ENCODE measurements at regions not wholly inside any gene's neighbourhood (a gene's known extent, or its start where the extent isn't known, plus 50 kb on each side); places are given as distances from the start of the nearest gene placed in this dataset.

DNA sequence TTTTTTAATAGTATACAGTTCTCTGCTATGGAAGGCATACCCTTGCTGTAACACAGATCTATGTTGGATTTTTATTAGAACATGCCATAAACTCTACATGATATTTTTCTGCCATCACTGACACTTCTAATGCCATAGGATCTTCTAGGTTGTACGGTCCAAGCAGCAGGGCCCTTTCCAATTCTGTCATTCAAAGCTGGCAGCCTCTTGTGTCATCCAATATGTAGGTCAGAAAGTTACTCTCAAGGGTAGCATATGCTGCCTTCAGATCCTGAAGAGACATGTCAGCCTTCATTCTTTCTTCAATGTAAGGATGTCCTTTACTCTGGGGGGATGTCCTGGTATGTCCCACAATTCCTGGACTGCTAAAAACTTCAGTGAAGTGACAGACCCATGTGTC is 629.2 kb upstream of the USP24 start:
- no peak for DNase-seq

DNA sequence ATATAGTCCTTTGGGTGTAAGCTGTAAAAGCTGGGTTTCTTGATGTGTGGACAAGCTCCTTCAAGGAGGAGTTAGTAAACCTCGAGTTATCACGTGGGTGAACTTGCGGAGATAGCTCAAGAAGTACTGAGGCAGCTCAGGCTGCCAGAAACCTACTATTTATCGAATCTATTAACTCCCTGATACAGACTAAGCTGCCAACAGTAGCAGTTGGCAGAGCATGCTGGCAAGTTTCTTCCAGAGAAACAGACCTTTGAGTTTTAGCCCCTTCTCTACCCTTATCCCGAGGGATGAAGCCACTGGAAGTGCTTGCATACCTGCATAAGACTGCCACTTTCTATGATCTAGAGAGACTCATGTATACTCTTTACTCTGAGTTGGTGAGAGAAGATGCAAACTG is 624.5 kb upstream of the USP24 start:
- no peak for DNase-seq

DNA sequence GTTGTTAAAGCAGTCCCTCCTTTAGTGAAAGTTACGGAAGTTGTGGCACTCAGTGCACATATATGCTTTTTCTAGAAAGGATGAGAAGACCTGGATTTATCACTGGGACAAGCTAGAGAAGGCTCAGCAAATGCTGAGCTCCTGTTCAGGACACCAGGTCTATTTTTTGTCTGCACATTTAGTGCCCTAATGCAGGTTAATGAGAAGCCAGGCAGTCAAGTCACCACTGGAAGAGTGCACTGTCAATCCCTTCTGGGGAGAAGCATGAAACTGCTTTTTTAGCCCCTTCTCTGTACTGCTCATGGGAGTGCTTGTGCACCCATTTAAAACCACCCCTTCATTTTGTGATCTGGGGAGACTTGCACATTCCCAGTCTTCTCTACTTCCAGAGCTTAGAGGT is 624.1 kb upstream of the USP24 start:
- no peak for DNase-seq

DNA sequence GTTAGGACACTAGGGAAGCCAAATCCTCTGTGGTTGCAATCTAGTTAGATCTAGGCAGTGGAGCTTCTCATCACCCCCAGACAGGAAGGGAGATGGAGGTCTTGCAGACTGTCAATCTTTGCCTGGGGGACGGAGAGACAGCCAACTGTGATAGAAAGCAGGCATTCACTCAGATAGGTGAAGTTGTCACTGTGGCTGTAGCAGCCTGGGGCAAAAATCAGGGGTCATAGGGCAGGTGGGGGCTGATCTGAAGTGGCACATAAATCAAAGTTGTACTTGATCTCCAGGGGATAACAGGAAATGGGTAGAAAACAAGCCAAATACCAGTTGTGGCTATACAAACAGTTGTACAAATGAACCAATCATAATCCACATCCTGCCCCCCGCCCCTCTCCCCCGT is 620.9 kb upstream of the USP24 start:
- no peak for DNase-seq

DNA sequence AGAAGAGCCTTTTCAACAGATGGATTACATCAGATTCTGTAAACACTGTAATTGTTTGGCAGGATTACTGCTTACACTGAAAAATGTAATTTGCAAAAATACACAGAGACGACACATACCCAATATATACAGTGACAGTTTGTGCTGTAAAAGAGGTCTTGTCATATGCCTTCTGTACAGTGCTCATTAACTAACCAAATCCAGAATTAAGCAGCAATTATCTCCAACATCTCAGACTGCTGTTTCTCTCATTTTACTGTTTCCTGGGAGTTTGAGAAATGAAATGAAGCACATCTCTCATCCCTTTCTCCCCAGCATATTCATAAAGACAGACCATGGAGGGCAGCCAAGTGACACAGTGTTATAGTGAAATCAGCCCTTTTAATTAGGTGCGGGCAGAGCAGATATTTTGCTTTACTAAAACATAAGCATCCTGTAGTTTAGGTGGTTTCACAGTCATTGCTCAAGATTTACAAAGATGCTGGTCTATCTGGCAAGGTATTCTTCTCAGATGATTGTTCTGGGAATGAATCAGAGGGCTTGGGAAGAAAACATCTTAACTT is 618.4 kb upstream of the USP24 start:
- no peak for DNase-seq

DNA sequence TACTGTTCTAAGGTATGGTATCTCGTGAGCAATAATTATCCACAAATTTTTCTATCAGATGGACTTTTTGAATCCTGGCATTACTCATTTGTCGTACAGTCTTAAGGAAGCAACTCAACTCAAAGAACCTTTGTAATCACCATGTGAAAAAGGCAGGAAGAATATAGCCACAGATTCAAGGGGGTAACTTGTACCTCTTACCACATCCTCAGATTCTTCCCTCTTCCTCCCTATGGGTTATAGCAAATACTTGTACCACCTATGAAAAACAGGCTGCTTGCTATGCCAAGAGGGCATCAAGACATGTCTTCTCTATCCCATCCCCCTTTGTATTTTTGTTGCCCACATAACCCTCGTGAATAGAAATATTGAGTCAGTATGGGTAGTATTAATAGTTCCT is 616.6 kb upstream of the USP24 start:
- DNase-seq, result no peak

DNA sequence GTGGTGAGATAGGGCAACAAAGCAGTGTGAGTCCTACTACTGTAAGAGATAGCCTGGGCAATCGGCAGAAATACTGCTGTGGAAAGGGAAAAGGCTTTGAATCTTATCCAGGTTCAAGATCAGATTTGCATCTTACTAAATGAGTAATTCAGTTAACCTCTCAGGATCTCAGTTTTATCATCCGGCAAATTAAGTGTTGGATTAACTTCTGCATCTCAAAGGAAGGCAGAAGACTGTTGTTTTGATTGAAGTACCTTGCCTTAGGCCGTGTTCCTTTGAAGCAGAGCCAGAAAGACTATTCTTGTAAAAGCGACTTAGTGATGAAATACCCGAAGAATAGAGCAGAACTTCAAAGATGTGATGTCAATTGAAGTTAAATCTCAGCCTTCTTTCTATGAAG is 612.9 kb upstream of the USP24 start:
- DNase-seq, result no peak

DNA sequence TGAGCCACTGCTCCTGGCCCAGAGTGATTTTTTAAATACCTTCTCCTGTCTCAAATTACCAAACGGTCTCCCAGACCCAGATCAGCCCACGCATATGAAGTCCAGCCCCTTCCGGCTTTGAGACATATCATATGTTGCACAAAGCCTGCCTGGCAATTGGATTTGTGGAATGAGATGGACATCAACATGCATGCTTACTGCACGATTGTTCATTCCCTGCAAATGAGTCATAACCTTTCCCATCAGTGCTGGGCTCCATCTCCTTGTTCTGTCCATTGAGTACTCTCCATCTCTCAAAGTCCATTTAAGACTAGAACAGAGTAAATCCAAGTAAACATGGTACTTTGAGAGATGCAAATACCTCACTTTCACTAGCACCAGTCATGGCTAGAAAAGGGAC is 612.2 kb upstream of the USP24 start:
- DNase-seq, result no peak

DNA sequence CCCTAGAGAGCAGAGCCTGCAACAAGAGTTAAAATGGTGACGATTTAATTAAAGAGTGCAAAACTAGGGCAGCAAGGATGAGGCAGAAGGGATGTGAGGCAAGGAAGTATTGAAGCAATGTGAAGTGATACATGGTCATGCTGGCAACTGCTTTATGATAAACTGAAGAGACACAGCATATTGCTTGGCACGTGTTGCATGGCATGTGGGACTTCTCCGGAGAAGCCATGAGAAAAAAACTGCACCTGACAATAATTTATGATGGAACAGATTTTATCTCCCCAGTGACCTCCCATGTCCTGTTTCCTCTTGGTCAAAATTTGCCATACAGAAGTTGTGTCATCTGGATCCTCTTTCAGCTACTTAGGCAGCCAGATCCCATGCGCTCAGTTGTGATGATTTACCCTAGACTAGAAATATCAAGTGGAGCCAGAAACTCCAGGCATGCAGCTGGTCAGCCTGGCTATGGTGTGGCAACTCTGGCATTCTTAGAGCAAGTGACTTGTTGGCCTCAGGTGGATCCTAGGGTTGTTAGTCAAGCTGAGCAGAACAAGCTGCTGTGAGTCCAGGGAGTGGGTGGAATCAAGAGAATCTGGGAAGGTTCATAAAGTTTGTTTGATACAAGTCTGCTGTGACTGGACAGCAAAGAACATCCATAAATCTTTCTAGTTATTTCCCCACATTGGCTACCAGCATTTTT is 611.4 kb upstream of the USP24 start:
- DNase-seq, result no peak

DNA sequence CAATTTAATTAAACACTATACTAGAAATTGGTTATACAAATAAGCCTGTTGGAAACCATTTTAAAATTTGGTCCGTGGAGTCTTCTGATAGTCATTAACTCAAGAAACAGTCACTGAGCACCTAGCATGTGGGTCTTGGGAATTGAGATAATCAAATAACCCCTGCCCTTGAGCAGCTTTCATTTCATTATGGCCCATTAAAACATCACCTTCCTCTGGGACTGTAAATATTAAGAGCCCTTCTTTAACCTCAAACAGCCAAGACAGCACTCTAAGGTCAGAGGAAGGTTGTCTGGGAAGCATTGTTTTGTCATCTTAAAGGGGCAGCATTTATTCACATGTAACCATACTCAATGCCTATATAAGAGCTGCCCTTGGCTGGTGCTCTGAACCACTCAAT is 610.3 kb upstream of the USP24 start:
- no peak for DNase-seq

DNA sequence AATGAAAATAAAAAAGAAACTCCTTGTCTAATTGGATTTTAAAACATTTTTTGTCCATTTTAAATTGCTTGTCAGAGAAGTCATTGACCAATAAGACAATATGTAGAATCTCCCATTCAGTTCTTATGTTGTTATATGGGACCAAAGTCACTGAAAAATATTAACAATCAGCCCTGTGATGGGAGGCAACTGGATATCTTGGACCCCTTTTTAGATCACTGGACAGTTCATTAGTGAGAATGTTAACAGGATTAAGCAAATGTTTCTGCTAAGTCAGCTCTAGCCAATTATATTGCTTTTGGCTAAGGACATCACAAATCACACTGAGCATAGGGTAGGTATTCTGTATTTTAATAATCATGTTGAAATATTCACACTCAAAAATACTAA is 609.1 kb upstream of the USP24 start:
- DNase-seq, result no peak

DNA sequence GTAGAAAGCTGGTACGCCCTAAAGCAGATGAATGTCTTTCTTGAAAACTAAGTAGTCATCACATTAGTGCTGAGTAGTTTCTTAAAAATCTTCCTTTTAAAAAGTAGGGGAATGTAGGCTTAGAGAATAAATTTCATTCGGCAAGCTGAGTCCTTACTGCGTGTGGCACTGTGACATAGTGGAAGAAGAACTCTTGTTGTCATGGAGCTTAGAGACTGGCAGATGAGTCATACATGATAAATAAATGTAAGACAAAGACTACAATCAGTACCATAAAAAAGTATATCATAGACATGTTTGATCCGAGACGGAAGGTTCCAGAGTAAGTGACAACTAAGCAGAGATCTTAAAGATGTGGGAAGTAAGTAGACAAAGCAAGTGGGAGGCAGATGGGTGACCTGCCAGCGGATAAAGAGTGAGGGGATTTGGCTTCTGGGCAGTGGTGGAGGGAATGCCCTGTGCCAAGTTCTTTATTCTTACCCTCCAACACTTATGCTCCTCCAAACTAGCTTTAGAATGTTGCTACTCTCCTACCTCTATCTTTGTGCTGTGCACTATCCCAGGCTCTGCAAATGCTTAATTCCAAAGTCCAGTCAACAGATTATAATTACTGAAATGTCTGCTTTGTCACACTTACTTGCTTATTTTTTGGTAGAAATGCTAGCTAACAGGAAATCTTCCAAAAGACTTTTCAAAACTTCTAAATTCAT is 608.5 kb upstream of the USP24 start:
- no peak for DNase-seq

DNA sequence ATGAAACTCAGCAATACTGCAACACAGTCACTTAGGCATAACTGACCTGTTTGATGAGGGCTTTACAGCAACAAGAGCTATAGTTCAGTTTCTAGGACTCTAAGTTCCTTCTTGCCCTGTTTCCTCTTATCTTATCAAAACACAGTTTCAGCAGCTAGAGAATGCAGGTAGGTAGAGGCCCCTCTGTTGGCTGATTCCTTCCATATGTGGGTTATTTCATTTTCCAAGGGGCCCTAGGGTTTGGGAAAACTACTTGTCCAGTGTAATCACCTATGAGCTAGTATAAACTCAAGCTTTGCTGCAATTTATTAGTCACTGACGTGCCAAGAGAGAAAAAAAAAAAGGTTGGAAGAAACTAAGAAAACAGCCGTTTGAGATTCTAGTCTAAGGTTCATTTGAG is 607.7 kb upstream of the USP24 start:
- DNase-seq, result no peak

DNA sequence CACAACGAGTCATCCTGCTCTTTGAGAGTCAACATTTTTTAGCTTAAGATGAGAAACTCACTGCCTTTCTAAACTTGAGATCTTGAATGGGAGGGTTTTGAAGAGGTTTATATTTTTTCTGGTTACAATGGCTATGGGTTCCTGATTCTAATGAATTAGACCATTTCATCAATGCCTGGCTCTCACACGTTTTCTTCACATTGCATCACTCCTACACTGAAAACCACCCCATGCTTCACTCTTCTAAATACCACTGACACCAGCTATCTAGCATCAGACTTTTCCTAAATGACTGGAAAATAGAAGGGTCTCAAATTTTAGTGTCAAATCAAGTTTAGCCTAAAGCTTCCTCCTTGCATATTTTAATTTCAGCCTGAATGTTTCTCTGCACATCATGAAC is 606.1 kb upstream of the USP24 start:
- no peak for DNase-seq

DNA sequence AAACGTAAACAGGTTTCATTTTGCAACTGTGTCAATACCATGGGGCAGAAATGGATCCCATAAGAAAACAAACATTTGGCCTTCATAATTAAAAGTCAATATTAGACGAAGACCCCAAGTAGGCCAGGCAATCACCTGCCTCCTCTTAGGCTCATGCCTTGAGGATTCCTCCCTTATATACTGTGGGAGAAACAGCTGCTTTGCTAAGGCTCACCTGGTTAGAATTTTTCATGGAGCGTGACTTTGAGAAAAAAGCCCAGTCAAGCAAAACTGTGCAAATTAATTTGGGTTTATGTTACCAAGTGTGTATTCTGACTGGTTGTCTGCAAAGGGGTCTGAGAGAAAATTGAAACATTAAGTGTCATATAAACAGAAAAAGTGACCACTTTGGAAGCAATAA is 605.3 kb upstream of the USP24 start:
- peak; percentile 90 for DNase-seq

DNA sequence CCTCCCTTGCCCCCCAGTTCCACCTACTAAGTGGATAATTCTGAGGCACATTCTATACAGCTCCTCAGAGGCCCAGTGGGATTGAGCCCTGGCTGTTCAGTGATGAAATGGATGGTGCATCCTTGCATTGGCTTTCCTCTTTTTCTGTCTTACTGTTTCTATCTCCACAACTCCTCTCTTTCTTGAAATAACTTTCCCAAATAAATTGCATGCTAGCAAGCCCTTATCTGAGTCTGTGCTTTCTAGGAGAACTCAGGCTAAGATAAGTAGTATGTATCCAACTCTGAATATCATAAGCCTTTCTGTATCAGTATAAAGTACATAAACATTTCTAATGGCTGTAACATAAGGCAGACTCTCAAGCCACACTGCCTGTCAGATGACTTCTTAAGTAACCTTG is 603.8 kb upstream of the USP24 start:
- DNase-seq, result no peak

DNA sequence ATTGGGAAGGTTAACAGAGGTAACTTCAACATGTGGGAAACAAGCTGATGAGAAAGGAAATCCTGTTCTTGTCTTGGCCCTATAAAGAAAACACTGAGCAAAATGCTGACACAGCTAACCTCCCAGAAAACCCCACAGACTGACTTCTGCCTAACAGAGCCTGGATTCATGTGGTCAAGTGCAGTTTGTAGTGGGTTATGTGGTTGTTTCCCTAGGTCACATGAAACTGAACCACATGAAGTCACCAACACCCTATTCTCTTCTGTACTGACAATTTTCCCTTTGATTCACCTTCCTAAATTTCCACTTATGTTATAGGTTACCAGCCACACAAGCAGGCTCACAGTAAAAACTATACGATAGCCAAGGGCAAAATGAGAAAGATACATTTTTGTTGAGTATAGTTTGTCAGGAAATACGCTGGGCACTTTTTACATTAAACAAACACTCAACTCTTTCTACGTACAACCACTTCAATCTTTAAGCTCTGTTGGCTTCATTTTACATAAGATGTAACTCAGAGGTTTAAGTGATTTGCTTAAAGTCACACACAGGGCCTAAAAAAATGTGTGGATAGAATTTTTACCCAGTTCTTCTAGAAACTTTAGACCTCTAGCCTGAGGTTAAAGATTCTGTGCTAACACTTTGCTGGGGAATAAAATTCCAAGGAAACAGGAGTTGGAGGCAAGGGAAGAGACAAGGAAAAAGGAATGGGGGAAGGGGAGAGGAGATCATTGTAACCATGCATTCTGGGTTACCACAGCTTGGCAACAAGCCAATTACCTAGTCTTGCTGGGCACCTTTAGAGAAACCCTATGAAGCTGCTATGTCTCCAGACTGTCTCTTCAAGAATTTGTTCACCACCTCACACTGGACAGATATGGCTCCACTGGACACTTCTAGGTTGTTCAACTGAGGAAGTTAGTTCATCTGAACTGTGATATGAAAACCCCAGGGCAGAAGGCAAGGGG is 601.6 kb upstream of the USP24 start:
- peak; percentile 68 for DNase-seq

DNA sequence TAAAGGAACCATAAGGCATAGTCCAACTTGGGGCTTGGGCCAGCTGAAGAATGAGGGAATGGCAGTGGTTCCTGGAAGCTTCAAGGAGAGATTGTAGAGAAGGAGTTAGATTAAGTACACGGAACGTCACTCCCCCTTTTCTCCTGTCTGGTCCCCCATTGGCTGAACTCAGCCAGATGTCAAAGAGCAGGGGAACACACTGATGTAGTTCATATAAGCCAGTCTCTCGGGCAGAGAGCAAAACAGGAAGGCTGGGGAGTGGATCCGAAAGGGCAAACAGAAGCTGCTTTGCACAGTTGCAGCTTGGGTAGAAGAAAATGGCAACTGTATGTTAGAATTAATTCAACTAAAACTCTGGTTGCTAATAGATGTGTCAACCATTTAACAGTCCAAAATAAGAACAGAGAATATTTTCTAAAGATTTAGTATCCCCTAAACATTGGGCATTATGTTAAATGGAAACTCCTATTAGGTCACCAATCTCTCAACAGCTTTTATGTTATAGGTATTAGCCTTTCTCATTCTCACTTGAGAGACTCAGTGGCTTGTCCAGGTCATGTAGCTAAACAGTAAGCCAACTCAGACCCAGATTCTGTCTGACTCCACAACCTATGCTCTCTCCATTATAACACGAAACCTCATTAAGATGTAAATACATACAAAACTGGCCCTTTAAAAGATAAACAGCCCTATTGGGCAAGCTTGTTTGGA is 600.7 kb upstream of the USP24 start:
- DNase-seq, result no peak

DNA sequence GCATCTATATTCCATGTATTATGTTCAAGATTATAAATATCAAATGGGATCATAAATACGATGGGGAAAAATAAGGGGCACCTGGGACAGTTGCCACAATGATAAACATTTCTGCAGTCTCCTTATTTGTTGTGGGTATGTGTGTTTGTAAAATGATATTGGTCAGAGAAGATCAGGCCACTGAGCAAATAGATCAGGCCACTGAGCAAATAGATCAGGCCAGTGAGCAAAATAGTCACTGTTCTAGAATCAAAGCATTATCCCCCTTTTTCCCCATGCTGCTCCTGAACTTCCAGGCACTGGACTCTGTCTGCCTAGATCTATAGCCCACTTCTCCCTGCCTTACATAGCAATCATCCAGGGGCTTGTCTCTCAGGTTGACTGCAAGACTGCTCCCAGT is 599.8 kb upstream of the USP24 start:
- no peak for DNase-seq

DNA sequence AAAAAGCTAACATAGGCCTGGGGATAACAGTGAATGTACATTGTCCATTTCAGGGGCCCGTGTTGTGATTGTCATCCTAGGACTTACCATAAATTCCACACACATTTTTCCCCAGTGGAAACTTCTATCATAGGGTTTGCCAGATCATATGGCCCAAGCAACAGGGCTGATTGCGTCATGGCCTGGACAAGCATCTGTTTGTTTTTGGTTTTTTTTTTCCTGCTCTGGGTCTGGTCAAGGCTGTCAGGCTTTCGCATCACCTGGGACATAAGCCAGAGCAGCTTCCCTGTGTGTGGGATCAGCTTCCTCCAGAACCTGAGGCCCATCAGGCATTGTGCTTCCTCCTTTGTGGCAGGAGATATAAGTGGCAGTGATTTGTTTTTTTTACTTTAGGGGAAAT is 598.5 kb upstream of the USP24 start:
- no peak for DNase-seq

DNA sequence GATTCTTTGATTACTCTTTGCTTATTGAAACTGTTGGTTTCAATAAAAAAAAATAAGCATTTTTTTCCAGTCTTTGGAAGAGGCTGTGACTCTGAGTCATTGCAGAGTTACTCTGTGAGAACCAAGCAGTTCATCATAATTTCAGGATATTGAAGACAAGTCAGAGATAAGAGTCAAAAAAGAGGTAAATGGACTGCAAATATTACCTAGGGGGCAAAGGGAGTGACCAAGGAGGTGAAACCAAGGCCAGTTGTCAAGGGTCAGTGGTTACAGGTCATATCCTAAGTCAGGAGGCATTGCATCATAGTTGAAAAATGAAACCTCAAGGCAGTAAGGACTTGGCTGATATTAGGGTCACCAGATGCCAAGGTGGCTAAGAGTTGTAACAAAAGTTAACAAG is 597.1 kb upstream of the USP24 start:
- no peak for DNase-seq

DNA sequence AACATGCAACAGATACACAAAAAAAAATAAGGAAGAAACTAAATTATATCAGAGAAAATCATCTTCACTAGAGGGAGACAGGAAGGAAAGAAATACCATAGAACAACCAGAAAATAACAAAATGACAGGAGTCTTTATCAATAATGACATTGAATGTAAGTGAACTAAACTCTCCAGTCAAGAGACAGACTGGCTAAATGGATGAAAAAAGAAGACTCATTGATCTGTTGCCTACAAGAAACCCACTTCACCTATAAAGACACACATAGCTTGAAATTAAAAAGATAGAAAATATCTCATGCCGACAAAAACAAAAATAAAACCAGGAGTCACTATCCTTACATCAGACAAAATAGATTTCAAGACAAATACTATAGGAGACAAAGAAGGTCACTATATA is 593.1 kb upstream of the USP24 start:
- no peak for DNase-seq

DNA sequence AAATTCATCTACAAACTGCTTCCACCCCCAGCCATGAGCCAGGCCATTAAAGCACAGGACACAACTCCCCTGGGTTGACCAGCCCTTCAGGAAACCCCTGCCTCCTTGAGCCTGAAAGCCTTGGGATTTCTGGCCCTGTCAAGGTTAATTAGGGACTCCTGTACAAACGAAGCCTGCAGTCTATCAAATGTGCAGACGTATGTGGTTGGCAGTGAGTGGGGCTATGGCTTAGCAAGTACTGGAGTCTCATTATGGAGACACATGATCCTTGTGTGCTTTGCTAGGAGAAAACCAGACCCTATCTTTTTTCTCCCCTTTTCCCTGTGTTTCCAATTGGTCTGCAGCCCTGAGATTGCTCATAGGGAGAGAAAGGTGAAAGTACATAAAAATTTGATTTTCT is 588.3 kb upstream of the USP24 start:
- no peak for DNase-seq

Measured in NCI-H510A (cell line).